ENCODE measurements at regions not wholly inside any gene's neighbourhood (a gene's known extent, or its start where the extent isn't known, plus 50 kb on each side); places are given as distances from the start of the nearest gene placed in this dataset.

DNA sequence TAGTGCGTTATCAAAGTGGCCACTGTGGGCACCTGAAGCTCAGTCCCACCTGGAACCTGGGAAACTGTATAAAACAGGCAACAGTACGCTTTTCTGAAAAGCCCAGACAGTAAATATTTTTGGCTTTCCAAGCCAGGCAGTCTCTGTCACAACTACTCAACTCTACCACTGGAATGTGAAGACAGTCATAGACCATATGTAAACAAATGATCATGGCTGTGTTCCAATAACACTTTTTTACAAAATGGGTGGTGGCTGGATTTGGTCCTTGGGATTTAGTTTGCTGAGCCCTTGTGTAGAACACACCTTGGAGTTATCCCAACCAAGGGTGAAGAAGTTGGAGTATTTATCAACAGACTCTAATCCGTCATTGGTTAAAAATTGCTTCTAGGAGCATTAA lies 259.9 kb downstream of the SKIDA1 start:
- Mint-ChIP-seq H3K4me3 (no peak overlapping the region), H3K4me1 (peaks cover 10% of the 10 kb centered on the region), H3K27ac (no peak overlapping the region), H3K27me3 (ENCODE audit: low read depth) (no peaks in the 10 kb centered on the region), H3K9me3 (peaks cover 4% of the 10 kb centered on the region), H3K36me3 (peaks cover 4% of the 10 kb centered on the region)
- TF ChIP-seq, protein P1, sequence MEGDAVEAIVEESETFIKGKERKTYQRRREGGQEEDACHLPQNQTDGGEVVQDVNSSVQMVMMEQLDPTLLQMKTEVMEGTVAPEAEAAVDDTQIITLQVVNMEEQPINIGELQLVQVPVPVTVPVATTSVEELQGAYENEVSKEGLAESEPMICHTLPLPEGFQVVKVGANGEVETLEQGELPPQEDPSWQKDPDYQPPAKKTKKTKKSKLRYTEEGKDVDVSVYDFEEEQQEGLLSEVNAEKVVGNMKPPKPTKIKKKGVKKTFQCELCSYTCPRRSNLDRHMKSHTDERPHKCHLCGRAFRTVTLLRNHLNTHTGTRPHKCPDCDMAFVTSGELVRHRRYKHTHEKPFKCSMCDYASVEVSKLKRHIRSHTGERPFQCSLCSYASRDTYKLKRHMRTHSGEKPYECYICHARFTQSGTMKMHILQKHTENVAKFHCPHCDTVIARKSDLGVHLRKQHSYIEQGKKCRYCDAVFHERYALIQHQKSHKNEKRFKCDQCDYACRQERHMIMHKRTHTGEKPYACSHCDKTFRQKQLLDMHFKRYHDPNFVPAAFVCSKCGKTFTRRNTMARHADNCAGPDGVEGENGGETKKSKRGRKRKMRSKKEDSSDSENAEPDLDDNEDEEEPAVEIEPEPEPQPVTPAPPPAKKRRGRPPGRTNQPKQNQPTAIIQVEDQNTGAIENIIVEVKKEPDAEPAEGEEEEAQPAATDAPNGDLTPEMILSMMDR (IDR thresholded peaks at IDR 0.05; ENCODE audit: unreplicated experiment) = no peak
- no peak for DNase-seq (ENCODE audit: low spot score in 2 of 2, unreplicated experiment in 2 of 2)

DNA sequence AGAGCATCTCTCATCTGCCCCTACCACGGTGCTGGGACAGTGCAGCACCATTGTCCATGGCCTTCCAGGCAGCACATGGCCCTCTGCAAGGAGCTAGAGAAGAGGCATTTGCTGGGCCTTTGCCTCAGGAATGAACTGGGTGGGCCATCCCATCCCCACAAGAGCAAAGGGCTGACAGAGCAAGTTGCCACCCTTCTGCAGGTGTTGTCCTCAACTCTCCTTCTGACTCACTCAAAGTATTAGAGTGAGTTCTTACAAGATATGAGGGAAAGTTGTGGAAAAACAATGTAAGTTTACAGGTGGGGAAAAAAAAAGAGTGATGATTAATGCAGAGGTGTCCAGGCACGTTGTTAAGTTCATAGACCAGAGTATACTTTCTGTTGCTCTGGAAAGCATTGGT lies 261.2 kb downstream of the SKIDA1 start:
- Mint-ChIP-seq H3K27me3 (ENCODE audit: low read depth) (no peaks in the 10 kb centered on the region), H3K4me1 (peaks cover 11% of the 10 kb centered on the region), H3K27ac (no peak overlapping the region), H3K36me3 (peaks cover 4% of the 10 kb centered on the region), H3K4me3 (no peak overlapping the region), H3K9me3 (peaks cover 3% of the 10 kb centered on the region)
- no peak for DNase-seq (ENCODE audit: low spot score in 2 of 2, unreplicated experiment in 2 of 2)
- TF ChIP-seq, protein P1 (IDR thresholded peaks at IDR 0.05; ENCODE audit: unreplicated experiment) = no peak

DNA sequence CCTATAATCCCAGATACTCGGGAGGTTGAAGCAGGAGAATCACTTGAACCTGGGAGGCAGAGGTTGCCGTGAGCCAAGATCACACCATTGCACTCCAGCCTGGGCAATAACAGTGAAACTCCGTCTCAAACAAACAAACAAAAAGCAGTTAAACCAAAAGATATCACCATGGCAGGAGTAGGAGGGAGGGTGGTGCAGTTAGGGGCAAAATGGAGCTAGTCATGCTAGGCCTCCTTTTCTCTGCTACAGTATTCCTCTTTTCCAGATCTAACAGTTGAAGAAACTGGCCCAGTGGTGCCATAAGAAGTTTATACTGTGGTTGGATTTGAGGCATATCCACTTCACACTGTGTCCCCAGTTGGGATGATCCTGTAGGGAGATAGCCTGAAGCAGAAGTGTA lies 261.6 kb downstream of the SKIDA1 start:
- TF ChIP-seq, protein P1 (IDR thresholded peaks at IDR 0.05; ENCODE audit: unreplicated experiment) = no peak
- H3K27me3 Mint-ChIP-seq (ENCODE audit: low read depth) = no peaks in the 10 kb centered on the region
- peaks cover 3% of the 10 kb centered on the region for H3K9me3 Mint-ChIP-seq
- peaks cover 11% of the 10 kb centered on the region for H3K4me1 Mint-ChIP-seq
- H3K27ac Mint-ChIP-seq = no peak overlapping the region
- peaks cover 4% of the 10 kb centered on the region for H3K36me3 Mint-ChIP-seq
- no peak for DNase-seq (ENCODE audit: low spot score in 2 of 2, unreplicated experiment in 2 of 2)
- H3K4me3 Mint-ChIP-seq = no peak overlapping the region

DNA sequence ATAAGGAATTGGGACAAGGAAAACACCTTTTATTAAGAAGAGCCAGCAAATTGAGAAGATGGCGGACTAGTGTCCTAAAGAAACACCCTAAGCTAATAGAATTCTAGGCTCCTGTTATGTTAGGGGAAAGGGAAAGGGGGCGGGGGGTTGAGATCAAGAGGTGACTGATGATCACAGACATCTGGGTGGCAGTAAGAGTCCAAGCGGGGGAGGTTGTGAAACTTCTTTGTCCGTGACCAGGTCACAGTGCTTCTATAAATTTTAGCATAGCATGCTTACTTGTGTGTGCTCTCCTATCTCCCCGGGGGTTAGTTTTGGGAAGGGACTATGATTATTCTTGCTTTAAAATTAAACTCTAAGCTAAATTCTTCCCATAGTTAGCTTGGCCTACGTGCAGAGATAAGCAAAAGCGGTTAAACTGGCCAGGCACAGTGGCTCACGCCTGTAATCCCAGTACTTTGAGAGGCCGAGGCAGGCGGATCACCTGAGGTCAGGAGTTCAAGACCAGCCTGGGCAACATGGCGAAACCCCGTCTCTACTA lies 262.1 kb downstream of the SKIDA1 start:
- no peaks in the 10 kb centered on the region for H3K27me3 Mint-ChIP-seq (ENCODE audit: low read depth)
- TF ChIP-seq, protein P1 (IDR thresholded peaks at IDR 0.05; ENCODE audit: unreplicated experiment) = no peak
- H3K36me3 Mint-ChIP-seq = peaks cover 4% of the 10 kb centered on the region
- H3K27ac Mint-ChIP-seq = no peak overlapping the region
- no peak overlapping the region for H3K4me3 Mint-ChIP-seq
- peaks cover 3% of the 10 kb centered on the region for H3K9me3 Mint-ChIP-seq
- DNase-seq (ENCODE audit: low spot score in 2 of 2, unreplicated experiment in 2 of 2) = no peak
- H3K4me1 Mint-ChIP-seq = peaks cover 11% of the 10 kb centered on the region

DNA sequence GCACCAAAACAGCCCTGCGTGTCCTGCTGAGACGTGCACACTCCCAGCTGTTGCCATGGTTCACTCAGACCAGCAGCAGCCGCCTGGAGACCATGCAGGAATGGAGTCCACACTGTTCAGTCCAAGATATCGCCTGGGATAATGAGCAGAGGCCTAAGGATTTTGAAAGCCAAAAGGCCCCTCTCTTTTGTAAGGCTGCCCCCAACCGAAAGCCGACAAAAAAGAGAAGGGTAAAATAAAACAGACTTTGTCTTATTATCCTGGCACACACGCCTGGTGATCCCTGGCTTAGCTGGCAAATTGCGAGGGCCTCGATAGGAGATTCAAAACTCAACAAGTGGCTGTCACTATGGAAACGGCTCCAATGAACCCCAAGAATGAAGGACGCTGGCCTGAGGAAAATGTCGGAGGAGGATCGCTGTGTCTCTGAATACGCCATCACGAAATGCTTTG lies 263.6 kb downstream of the SKIDA1 start:
- H3K4me1 Mint-ChIP-seq = peaks cover 11% of the 10 kb centered on the region
- H3K27me3 Mint-ChIP-seq (ENCODE audit: low read depth) = no peaks in the 10 kb centered on the region
- H3K4me3 Mint-ChIP-seq = no peak overlapping the region
- TF ChIP-seq, protein P1 (IDR thresholded peaks at IDR 0.05; ENCODE audit: unreplicated experiment) = no peak
- H3K27ac Mint-ChIP-seq = no peak overlapping the region
- peaks cover 4% of the 10 kb centered on the region for H3K36me3 Mint-ChIP-seq
- DNase-seq (ENCODE audit: low spot score in 2 of 2, unreplicated experiment in 2 of 2) = no peak
- H3K9me3 Mint-ChIP-seq = peaks cover 3% of the 10 kb centered on the region
